H1 (cell line): ENCODE measurements at regions not wholly inside any gene's neighbourhood (a gene's known extent, or its start where the extent isn't known, plus 50 kb on each side); places are given as distances from the start of the nearest gene placed in this dataset.

Experiments used
- BACH1 ChIP-seq: IDR thresholded peaks from 2 replicates; pipeline ENCODE4 v1.6.1; 2012; ENCODE audit warnings: low read length, improper control_type of control experiment
- CREB1 ChIP-seq: IDR thresholded peaks from 2 replicates; pipeline ENCODE4 v1.6.1; 2012; ENCODE audit warnings: inconsistent platforms
- FOSL1 ChIP-seq: IDR thresholded peaks from 2 replicates; pipeline ENCODE4 v1.6.1; 2011; ENCODE audit warnings: mild to moderate bottlenecking, low read depth, low read length, moderate library complexity; ENCODE audit not compliant: insufficient read depth
- GTF2F1 ChIP-seq: IDR thresholded peaks from 2 replicates; pipeline ENCODE4 v1.6.1; 2012; ENCODE audit warnings: low read depth, low read length, improper control_type of control experiment, borderline replicate concordance
- JUND ChIP-seq: IDR thresholded peaks from 2 replicates; pipeline ENCODE4 v1.6.1; 2011; ENCODE audit warnings: mild to moderate bottlenecking, improper control_type of control experiment, low read length
- MAFK ChIP-seq: IDR thresholded peaks from 2 replicates; pipeline ENCODE4 v1.6.1; 2012; ENCODE audit warnings: low read depth, mild to moderate bottlenecking, improper control_type of control experiment, low read length
- POLR2A ChIP-seq, 2 experiments: IDR thresholded peaks; 1 replicate in 1 of 2; 2 replicates in 1 of 2; pipeline ENCODE4 v1.6.1; 2011; ENCODE audit warnings: low read depth in 2 of 2, low read length in 2 of 2, mild to moderate bottlenecking in 2 of 2; ENCODE audit errors: control extremely low read depth in 1 of 2
- RXRA ChIP-seq: IDR thresholded peaks from 2 replicates; pipeline ENCODE4 v1.6.1; 2011; ENCODE audit warnings: low read depth, mild to moderate bottlenecking, low read length, moderate library complexity; ENCODE audit not compliant: insufficient read depth
- SAP30 ChIP-seq: fragments of 300-600 bp; sonication (generic); IDR thresholded peaks from 2 replicates; pipeline ENCODE4 v1.7.1; 2012; ENCODE audit warnings: low read length, moderate library complexity, mild to moderate bottlenecking, inconsistent platforms; ENCODE audit not compliant: insufficient read depth, insufficient replicate concordance
- SIN3A ChIP-seq, 2 experiments: IDR thresholded peaks in 1 of 2; conservative IDR thresholded peaks in 1 of 2; 2 replicates each; pipeline ENCODE4 v1.6.1; 2011 to 2012; ENCODE audit warnings: low read length in 2 of 2, improper control_type of control experiment in 1 of 2, low read depth in 1 of 2, mild to moderate bottlenecking in 1 of 2
- SP1 ChIP-seq: IDR thresholded peaks from 2 replicates; pipeline ENCODE4 v1.6.1; 2011; ENCODE audit warnings: low read depth, low read length
- SRF ChIP-seq: IDR thresholded peaks from 2 replicates; pipeline ENCODE4 v1.6.1; 2011; ENCODE audit warnings: mild to moderate bottlenecking, low read depth, low read length, moderate library complexity
- TCF12 ChIP-seq: IDR thresholded peaks from 2 replicates; pipeline ENCODE4 v1.6.1; 2011; ENCODE audit warnings: low read depth, mild to moderate bottlenecking, low read length
- TEAD4 ChIP-seq: IDR thresholded peaks from 2 replicates; pipeline ENCODE4 v1.6.1; 2012; ENCODE audit warnings: low read depth, low read length, inconsistent platforms, mixed read lengths
- YY1 ChIP-seq: IDR thresholded peaks from 2 replicates; pipeline ENCODE4 v1.6.1; 2011; ENCODE audit warnings: low read depth, mild to moderate bottlenecking, low read length
- TF ChIP-seq, protein P1 (sequence below): IDR thresholded peaks from 2 replicates; pipeline ENCODE4 v1.6.1; 2012; ENCODE audit warnings: inconsistent platforms
- TF ChIP-seq, protein P2 (sequence below): IDR thresholded peaks from 2 replicates; pipeline ENCODE4 v1.6.1; 2012; ENCODE audit warnings: inconsistent platforms

DNA sequence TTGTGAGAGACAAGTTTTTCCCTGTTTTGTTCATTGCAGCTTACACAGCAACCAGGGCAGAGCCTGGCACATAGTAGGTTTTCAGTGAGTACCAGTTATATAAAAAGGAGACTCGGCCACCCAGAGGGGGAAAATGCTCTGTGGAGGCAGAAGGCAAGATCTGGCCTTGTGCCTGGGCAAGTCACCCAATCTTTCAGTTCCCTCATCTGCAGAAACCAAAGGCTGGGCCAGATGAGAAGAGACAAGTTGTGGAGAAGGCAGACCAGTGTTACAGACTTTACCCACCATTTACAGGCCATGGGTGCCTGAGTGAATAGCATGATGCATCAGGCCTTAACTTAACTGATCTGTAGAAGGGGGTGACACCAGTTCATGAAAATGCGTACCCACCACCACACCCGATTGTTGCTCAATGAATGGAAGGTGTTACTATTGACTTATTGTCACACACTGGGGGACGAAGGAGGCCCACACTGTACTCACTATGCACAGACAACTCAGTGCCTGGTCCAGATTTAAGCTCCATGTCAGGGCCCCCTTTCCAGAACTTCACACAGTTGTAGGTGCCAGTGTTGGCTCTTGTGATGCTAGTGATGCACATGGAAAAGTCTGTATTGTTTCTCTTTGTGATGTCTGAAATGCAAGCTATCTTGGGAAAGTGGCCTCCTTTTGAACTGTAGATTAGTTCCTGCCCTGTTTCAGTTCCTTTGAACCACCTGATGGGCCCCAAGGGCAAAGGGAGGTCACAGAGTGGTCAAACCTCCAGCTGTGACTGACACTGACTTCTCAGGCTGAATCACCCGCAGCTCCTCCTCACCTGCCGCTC is 64.3 kb upstream of the SIRPG start (continued):
- TF ChIP-seq FOSL1 (no peak), CREB1 (no peak), JUND (no peak), BACH1 (no peak), MAFK (no peak), GTF2F1 (no peak), SIN3A (conservative IDR thresholded peaks at IDR 0.05 in 1 of 2, IDR thresholded peaks at IDR 0.05 in 1 of 2; ENCODE audit: low read depth in 1 of 2, low read length in 2 of 2) (no peak), SP1 (peak; percentile 58; the same call in 1 of the 2 replicates), YY1 (0 out of 2 replicates have a peak, but pooled peaks have one; percentile 31), TCF12 (peak; percentile 80), SAP30 (no peak), TEAD4 (no peak), RXRA (peak; percentile 94), POLR2A (IDR thresholded peaks at IDR 0.05; ENCODE audit: control extremely low read depth in 1 of 2, low read depth in 2 of 2, low read length in 2 of 2) (no peak), SRF (no peak)
- TF ChIP-seq, protein P1, sequence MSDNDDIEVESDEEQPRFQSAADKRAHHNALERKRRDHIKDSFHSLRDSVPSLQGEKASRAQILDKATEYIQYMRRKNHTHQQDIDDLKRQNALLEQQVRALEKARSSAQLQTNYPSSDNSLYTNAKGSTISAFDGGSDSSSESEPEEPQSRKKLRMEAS, result no peak
- TF ChIP-seq, protein P2, sequence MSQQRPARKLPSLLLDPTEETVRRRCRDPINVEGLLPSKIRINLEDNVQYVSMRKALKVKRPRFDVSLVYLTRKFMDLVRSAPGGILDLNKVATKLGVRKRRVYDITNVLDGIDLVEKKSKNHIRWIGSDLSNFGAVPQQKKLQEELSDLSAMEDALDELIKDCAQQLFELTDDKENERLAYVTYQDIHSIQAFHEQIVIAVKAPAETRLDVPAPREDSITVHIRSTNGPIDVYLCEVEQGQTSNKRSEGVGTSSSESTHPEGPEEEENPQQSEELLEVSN, result no peak
